Sigmoid colon (tissue), 6 donors: ENCODE measurements at regions not wholly inside any gene's neighbourhood (a gene's known extent, or its start where the extent isn't known, plus 50 kb on each side); places are given as distances from the start of the nearest gene placed in this dataset.

Experiments
- DNase-seq: peaks from one replicate; pipeline ENCODE4 v3.0.0-alpha.2; 2019
- H3K27ac ChIP-seq, 4 donors: fragments of 200-600 bp; sonication (generic); one replicate each; pipeline ENCODE4 v1.5.1; 2016 to 2019; ENCODE audit warnings: mild to moderate bottlenecking in 1 of 4
- H3K27me3 ChIP-seq, 3 donors: fragments of 200-600 bp; sonication (generic); one replicate each; pipeline ENCODE4 v1.5.1; 2019; ENCODE audit warnings: mild to moderate bottlenecking in 1 of 3
- H3K36me3 ChIP-seq, 4 donors: fragments of 200-600 bp; sonication (generic); one replicate each; pipeline ENCODE4 v1.5.1; 2016 to 2019
- H3K4me1 ChIP-seq, 4 donors: fragments of 200-600 bp; sonication (generic); one replicate each; pipeline ENCODE4 v1.5.1; 2017 to 2019
- H3K4me3 ChIP-seq, 4 donors: fragments of 200-600 bp; sonication (generic); one replicate each; pipeline ENCODE4 v1.5.1; 2017 to 2019; ENCODE audit warnings: mild to moderate bottlenecking in 2 of 4, moderate library complexity in 1 of 4
- H3K9me3 ChIP-seq, 4 donors: fragments of 200-600 bp in 3 of 4; sonication (generic) in 3 of 4; one replicate each; pipeline versions ENCODE4 v1.5.1 to v1.6.1; 2013 to 2019
- CTCF ChIP-seq, 4 experiments: fragments of 450-650 bp in 3 of 4; fragments of 200-600 bp in 1 of 4; IDR thresholded peaks; one replicate each; pipeline ENCODE4 v1.5.1; 2016 to 2019; ENCODE audit warnings: antibody characterized with exemption in 4 of 4, mild to moderate bottlenecking in 3 of 4, moderate library complexity in 2 of 4
- EP300 ChIP-seq, 4 donors: sonication (generic); formaldehyde crosslinking; IDR thresholded peaks; one replicate each; pipeline ENCODE4 v1.6.1; 2017; ENCODE audit warnings: antibody characterized with exemption in 4 of 4
- POLR2A ChIP-seq, 2 donors: fragments of 450-650 bp; IDR thresholded peaks; one replicate each; pipeline ENCODE4 v1.6.1; 2016; ENCODE audit warnings: antibody characterized with exemption in 2 of 2, mild to moderate bottlenecking in 2 of 2, moderate library complexity in 2 of 2
- POLR2AphosphoS5 ChIP-seq, 4 donors: sonication (generic); formaldehyde crosslinking; IDR thresholded peaks; one replicate each; pipeline ENCODE4 v1.6.1; 2017; ENCODE audit warnings: antibody characterized with exemption in 4 of 4
- WGBS, 2 donors: extraction: QIAGEN DNeasy Blood & Tissue Kit; methylation state at CpG; one replicate each; pipeline ENCODE4 v1.1.7; 2013; 5-methylcytosine and 5-hydroxymethylcytosine counted together
- intact Hi-C: fragments of 100-400 bp; cut with DNase I; formaldehyde crosslinking; loops from one replicate; pipeline ENCODE4 v1.15.1; 2023
- donor health status: healthy with polysubstance abuse.
- donor health status: healthy.

DNA sequence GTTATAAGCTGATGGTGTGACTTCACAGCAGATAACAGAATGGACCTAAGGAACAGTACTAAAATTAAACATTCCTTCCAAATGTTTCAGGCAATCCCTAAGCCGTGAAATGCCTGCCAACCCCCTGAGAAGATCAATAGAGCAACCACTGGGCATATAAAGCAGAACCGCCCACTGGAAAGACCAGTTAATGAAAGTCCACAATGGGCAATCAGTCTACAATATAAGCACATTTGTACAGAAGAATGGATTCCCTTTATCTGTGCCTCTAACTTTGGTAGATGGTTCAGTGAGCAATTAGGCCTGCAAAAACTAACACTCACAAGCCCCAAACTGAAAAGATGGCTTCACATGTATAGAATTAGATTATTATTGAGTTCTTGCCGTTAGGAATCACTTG is 286.6 kb downstream of the UBE3D start:
- no peak for DNase-seq
- Histone ChIP-seq H3K27ac (no peak overlapping the region), H3K9me3 (no peaks in the 10 kb centered on the region), H3K4me1 (no peaks in the 10 kb centered on the region), H3K36me3 (no peaks in the 10 kb centered on the region), H3K4me3 (no peak overlapping the region), H3K27me3 (no peaks in the 10 kb centered on the region)
- intact Hi-C loops: no loop called here
- TF ChIP-seq EP300 (IDR thresholded peaks at IDR 0.05): no peak
- WGBS, 2 donors: 50 to 75% methylated on average over 3 of the region's 3 CpGs

DNA sequence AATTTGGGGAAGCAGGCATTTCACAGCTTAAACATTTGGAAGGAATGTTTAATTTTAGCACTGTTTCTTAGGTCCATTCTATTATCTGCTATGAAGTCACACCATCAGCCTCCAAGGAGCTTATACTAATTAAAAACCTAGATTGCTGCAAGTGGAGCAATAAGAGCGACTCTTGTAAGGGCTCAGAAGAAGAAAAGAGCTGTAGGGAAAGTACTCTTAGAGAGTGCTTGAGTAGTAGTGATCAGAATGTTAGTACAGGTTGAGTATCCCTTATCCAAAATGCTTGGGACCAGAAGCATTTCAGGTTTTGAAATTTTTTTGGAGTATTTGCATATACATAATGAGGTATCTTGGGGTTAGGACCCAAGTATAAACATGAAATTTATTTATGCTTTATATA is 285.3 kb downstream of the UBE3D start:
- Histone ChIP-seq H3K4me1 (no peaks in the 10 kb centered on the region), H3K9me3 (no peaks in the 10 kb centered on the region), H3K27ac (no peak overlapping the region), H3K4me3 (no peak overlapping the region), H3K36me3 (no peaks in the 10 kb centered on the region), H3K27me3 (no peaks in the 10 kb centered on the region)
- WGBS, 2 donors: 47 to 73% methylated on average over 1 of the region's 1 CpG
- no peak for TF ChIP-seq CTCF (IDR thresholded peaks at IDR 0.05)
- TF ChIP-seq POLR2AphosphoS5 (IDR thresholded peaks at IDR 0.05): no peak
- no peak for TF ChIP-seq POLR2A (IDR thresholded peaks at IDR 0.05)
- no peak for TF ChIP-seq EP300 (IDR thresholded peaks at IDR 0.05)
- intact Hi-C loops: no loop called here
- no peak for DNase-seq

DNA sequence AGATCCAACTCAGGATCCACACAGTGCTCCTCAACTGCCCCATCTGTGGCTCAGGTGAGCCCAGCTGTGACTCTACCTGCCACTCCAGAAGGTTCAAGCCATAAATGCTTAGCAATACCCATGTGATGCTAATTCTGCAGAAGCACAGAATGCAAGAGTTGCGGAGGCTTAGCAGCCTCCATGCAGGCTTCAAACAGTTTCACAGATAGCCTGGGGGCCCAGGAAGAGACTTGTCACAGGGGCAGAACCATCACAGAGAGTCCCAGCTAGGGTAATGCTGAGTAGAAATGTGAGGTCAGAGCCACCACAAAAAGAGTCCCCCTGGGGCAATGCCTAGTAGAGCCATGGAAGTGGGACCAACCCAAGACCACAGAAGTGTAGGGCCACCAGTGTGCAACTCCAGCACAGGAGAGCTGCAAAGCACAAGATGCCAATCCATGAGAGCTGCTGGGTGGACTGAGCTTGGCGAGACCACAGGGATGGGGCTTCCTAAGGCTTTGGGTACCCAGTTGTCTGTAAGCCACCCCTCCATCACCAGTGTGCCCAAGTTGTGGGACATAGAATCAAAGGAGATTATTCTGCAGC is 283.9 kb downstream of the UBE3D start:
- Histone ChIP-seq H3K9me3 (no peaks in the 10 kb centered on the region), H3K4me1 (no peaks in the 10 kb centered on the region), H3K36me3 (no peaks in the 10 kb centered on the region), H3K4me3 (no peak overlapping the region), H3K27ac (no peak overlapping the region), H3K27me3 (no peaks in the 10 kb centered on the region)
- WGBS, 2 donors: 88 to 93% methylated on average over 2 of the region's 2 CpGs
- TF ChIP-seq CTCF (IDR thresholded peaks at IDR 0.05): no peak
- TF ChIP-seq EP300 (IDR thresholded peaks at IDR 0.05): no peak
- TF ChIP-seq POLR2A (IDR thresholded peaks at IDR 0.05): no peak
- no peak for TF ChIP-seq POLR2AphosphoS5 (IDR thresholded peaks at IDR 0.05)
- no peak for DNase-seq
- intact Hi-C loops: no loop called here

DNA sequence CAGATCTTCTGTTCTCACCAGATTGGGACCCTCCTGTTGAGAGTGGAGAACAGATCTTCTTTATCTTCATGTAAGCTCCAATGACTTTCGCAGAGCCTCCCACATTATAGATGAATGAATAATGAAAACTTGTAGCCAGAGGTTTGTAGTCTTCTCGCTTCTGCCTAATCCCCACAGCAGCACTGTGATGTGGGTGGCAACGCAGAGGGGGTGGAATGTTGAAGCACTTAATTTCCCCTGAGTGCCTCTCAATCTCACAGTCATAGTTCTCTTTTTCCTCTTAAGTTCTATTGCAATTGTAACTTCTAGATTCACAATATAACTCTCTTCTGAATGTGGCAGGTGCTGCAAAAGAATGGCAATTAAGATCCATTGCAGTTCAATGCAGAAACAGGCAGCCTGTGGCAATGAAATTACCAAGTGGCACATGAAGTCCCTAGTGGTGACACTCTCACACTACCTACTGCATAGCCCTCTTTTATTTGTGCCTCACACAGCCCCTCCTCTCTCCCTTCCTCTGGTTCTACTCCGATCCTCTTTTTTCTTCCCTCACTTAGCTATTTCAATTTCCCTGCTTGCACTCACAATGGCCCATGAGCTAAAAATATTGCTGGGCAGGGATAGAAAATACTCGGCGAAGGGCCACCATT is 281.9 kb downstream of the UBE3D start:
- no peak overlapping the region for H3K27ac ChIP-seq
- H3K4me3 ChIP-seq: no peak overlapping the region
- no peaks in the 10 kb centered on the region for H3K27me3 ChIP-seq
- no peaks in the 10 kb centered on the region for H3K4me1 ChIP-seq
- DNase-seq: no peak
- TF ChIP-seq POLR2A (IDR thresholded peaks at IDR 0.05): no peak
- no peak for TF ChIP-seq EP300 (IDR thresholded peaks at IDR 0.05)
- TF ChIP-seq POLR2AphosphoS5 (IDR thresholded peaks at IDR 0.05): no peak
- TF ChIP-seq CTCF (IDR thresholded peaks at IDR 0.05): no peak
- H3K36me3 ChIP-seq: no peaks in the 10 kb centered on the region
- 63 to 68% methylated on average over 6 of the region's 6 CpGs for WGBS, 2 donors
- no peaks in the 10 kb centered on the region for H3K9me3 ChIP-seq
- intact Hi-C loops: no loop called here

DNA sequence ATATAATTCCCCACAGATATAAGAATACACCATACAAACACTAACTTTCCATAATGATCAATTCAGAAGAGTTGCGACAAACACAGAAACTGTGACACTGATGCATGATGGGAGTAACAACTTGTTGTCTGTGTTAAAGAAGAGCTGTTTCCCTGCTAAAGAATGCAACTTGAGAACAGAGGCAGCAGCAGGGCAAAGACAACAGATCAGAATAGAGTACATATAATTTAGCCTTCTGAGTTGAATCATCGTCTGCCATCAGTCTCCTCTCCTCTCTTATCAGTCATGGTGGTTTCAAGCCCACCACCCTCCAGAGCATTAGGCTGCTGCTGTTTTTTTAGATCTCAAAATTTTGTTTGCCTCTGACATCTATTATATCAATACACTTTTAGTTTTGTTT is 280.4 kb downstream of the UBE3D start:
- DNase-seq: no peak
- intact Hi-C loops: no loop called here
- Histone ChIP-seq H3K27ac (no peak overlapping the region), H3K4me3 (no peak overlapping the region), H3K9me3 (peaks cover 0 to 4% (median 0%) of the 10 kb centered on the region in 4 donors), H3K36me3 (no peaks in the 10 kb centered on the region), H3K27me3 (no peaks in the 10 kb centered on the region), H3K4me1 (no peaks in the 10 kb centered on the region)
- 65 to 83% methylated on average over 2 of the region's 2 CpGs for WGBS, 2 donors
- TF ChIP-seq POLR2A (IDR thresholded peaks at IDR 0.05): no peak
- TF ChIP-seq CTCF (IDR thresholded peaks at IDR 0.05): no peak
- no peak for TF ChIP-seq POLR2AphosphoS5 (IDR thresholded peaks at IDR 0.05)
- TF ChIP-seq EP300 (IDR thresholded peaks at IDR 0.05): no peak
